ENCODE measurements at regions not wholly inside any gene's neighbourhood (a gene's known extent, or its start where the extent isn't known, plus 50 kb on each side); places are given as distances from the start of the nearest gene placed in this dataset.

GRCh38 chr1:56287721-56288120, 291.6 kb downstream of the PLPP3 start:
- no peak for TF ChIP-seq CTCF (IDR thresholded peaks at IDR 0.05; ENCODE audit: unreplicated experiment)
- intact Hi-C loops (cut with micrococcal nuclease; ENCODE audit: unreplicated experiment), result loop anchor here (2.0 to 10.0 kb wide), 3 partner anchors 95 to 291 kb away; partner anchors contain the start of gene PLPP3
- H3K27ac Mint-ChIP-seq (ENCODE audit: unreplicated experiment), result no peak overlapping the region
- peaks cover 3% of the 10 kb centered on the region for H3K9me3 Mint-ChIP-seq (ENCODE audit: low read depth, unreplicated experiment)
- BruUV-seq (replicated peaks), result no TSS peak
- H3K36me3 Mint-ChIP-seq (ENCODE audit: insufficient read depth, unreplicated experiment), result no peaks in the 10 kb centered on the region
- H3K4me3 Mint-ChIP-seq (ENCODE audit: low read depth, unreplicated experiment), result no peak overlapping the region
- CTCF ChIA-PET, result no interaction called here
- peaks cover 32% of the 10 kb centered on the region for H3K4me1 Mint-ChIP-seq (ENCODE audit: low read depth, unreplicated experiment)
- no peaks in the 10 kb centered on the region for H3K27me3 Mint-ChIP-seq (ENCODE audit: unreplicated experiment)
- DNase-seq, result no peak

- H3K9me3 Mint-ChIP-seq (ENCODE audit: low read depth, unreplicated experiment), result peaks cover 3% of the 10 kb centered on the region
- CTCF ChIA-PET, result no interaction called here
- TF ChIP-seq CTCF (IDR thresholded peaks at IDR 0.05; ENCODE audit: unreplicated experiment), result no peak
- peak overlapping the region; percentile 35 for H3K27ac Mint-ChIP-seq (ENCODE audit: unreplicated experiment)
- H3K36me3 Mint-ChIP-seq (ENCODE audit: insufficient read depth, unreplicated experiment), result no peaks in the 10 kb centered on the region
- no peaks in the 10 kb centered on the region for H3K27me3 Mint-ChIP-seq (ENCODE audit: unreplicated experiment)
- H3K4me3 Mint-ChIP-seq (ENCODE audit: low read depth, unreplicated experiment), result no peak overlapping the region
- intact Hi-C loops (cut with micrococcal nuclease; ENCODE audit: unreplicated experiment), result loop anchor here (2.0 to 10.0 kb wide), 3 partner anchors 95 to 292 kb away; partner anchors contain the start of gene PLPP3
- peaks cover 32% of the 10 kb centered on the region for H3K4me1 Mint-ChIP-seq (ENCODE audit: low read depth, unreplicated experiment)
- DNase-seq, result no peak
- no TSS peak for BruUV-seq (replicated peaks)
Observed at GRCh38 chr1:56286956-56287355, 292.4 kb downstream of the PLPP3 start.

- TF ChIP-seq CTCF (IDR thresholded peaks at IDR 0.05; ENCODE audit: unreplicated experiment), result no peak
- H3K27me3 Mint-ChIP-seq (ENCODE audit: unreplicated experiment), result no peaks in the 10 kb centered on the region
- BruUV-seq (replicated peaks), result no TSS peak
- H3K9me3 Mint-ChIP-seq (ENCODE audit: low read depth, unreplicated experiment), result peaks cover 3% of the 10 kb centered on the region
- H3K27ac Mint-ChIP-seq (ENCODE audit: unreplicated experiment), result peak overlapping the region; percentile 35
- CTCF ChIA-PET, result no interaction called here
- intact Hi-C loops (cut with micrococcal nuclease; ENCODE audit: unreplicated experiment), result loop anchor here (2.0 to 10.0 kb wide), 3 partner anchors 94 to 292 kb away; partner anchors contain the start of gene PLPP3
- peaks cover 32% of the 10 kb centered on the region for H3K4me1 Mint-ChIP-seq (ENCODE audit: low read depth, unreplicated experiment)
- DNase-seq, result peak; percentile 34
- no peak overlapping the region for H3K4me3 Mint-ChIP-seq (ENCODE audit: low read depth, unreplicated experiment)
- no peaks in the 10 kb centered on the region for H3K36me3 Mint-ChIP-seq (ENCODE audit: insufficient read depth, unreplicated experiment)
Observed at GRCh38 chr1:56286506-56286905, 292.9 kb downstream of the PLPP3 start.

DNA sequence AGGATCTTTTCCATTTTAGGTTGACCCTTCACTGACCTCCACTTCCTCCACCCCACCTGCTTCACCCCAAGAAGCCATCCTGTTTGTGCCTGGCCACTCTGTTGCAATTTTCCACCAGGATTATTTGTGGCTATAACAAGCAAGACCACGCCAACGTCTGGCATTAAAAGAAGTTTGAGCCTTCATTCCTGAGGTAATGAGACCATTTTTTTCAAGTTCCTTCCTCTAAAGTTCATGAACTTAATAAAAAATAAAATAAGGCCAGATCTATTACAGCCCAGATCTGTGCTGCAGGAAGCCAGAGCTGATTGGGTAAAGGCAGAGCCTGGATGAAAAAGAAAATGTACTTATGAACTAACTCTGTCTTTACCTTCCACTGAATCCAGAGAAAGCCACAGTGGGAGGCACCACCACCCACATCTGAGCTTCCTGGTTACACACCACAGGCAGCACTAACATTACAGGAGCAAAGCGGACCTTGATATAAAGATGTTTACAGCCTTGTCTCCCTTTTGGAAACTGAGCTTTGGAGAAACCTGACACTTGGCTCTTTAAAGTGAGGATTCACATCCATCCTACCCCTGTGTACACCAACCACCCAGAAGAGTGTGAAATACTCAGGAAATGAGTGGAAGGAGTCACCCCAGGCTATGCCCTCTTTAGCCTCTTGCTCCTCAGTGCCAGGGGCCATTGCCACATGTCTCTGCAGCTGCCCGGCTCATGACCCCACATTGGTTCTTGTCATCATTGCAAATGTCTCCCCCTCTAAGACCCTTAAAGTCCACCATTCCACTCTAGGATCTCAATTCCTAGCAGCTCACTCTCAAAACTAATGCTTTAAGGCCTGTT, 293.6 kb downstream of the PLPP3 start:
- Mint-ChIP-seq H3K4me3 (ENCODE audit: low read depth, unreplicated experiment) (no peak overlapping the region), H3K36me3 (ENCODE audit: insufficient read depth, unreplicated experiment) (no peaks in the 10 kb centered on the region), H3K4me1 (ENCODE audit: low read depth, unreplicated experiment) (peaks cover 32% of the 10 kb centered on the region), H3K9me3 (ENCODE audit: low read depth, unreplicated experiment) (peaks cover 3% of the 10 kb centered on the region), H3K27me3 (ENCODE audit: unreplicated experiment) (no peaks in the 10 kb centered on the region), H3K27ac (ENCODE audit: unreplicated experiment) (peak overlapping the region; percentile 56)
- intact Hi-C loops (cut with micrococcal nuclease; ENCODE audit: unreplicated experiment), result loop anchor here (2.0 to 10.0 kb wide), 5 partner anchors 45 to 293 kb away; partner anchors contain the start of gene PLPP3
- no TSS peak for BruUV-seq (replicated peaks)
- peak; percentile 33 for DNase-seq
- no peak for TF ChIP-seq CTCF (IDR thresholded peaks at IDR 0.05; ENCODE audit: unreplicated experiment)
- CTCF ChIA-PET, result no interaction called here

Data from Calu3 (cell line).